AG10803 (cell line): ENCODE measurements at regions not wholly inside any gene's neighbourhood (a gene's known extent, or its start where the extent isn't known, plus 50 kb on each side); places are given as distances from the start of the nearest gene placed in this dataset.
A peak's percentile ranks its signal among the peaks of the same experiment; 100 is the strongest.
"Not testable (repeated sequence)": the region's sequence is repeated elsewhere in the genome, so short reads cannot be mapped to it uniquely, and the experiment has no call there.

Experiments
- DNase-seq: peaks from one replicate; pipeline ENCODE4 v3.0.0; 2010; ENCODE audit warnings: low read depth
- H3K4me3 ChIP-seq: 2 replicates; pipeline ENCODE4 v1.5.1; 2011; ENCODE audit warnings: mild to moderate bottlenecking, low read length, control low read depth
- CTCF ChIP-seq: conservative IDR thresholded peaks from 2 replicates; pipeline ENCODE4 v1.5.1; 2011; ENCODE audit warnings: mild to moderate bottlenecking, low read length, control low read depth, inconsistent platforms

- no peak for DNase-seq
- H3K4me3 ChIP-seq: no peak overlapping the region
- TF ChIP-seq CTCF: no peak
These were observed 219.2 kb upstream of the RAI14 start for GRCh38 chr5:34436761-34437501.

GRCh38 chr5:34439601-34440000, 216.5 kb upstream of the RAI14 start:
- no peak for DNase-seq
- no peak for TF ChIP-seq CTCF
- H3K4me3 ChIP-seq: no peak overlapping the region

- DNase-seq, H3K4me3 ChIP-seq: not testable (repeated sequence)
These were observed 214.4 kb upstream of the RAI14 start for GRCh38 chr5:34441767-34442166.

GRCh38 chr5:34447424-34447823, 208.7 kb upstream of the RAI14 start:
- no peak for TF ChIP-seq CTCF
- H3K4me3 ChIP-seq: no peak overlapping the region
- no peak for DNase-seq

- TF ChIP-seq CTCF: no peak
- DNase-seq: no peak
- no peak overlapping the region for H3K4me3 ChIP-seq
These were observed 206.5 kb upstream of the RAI14 start for GRCh38 chr5:34449639-34450038.

GRCh38 chr5:34450338-34450737, 205.8 kb upstream of the RAI14 start:
- H3K4me3 ChIP-seq: no peak overlapping the region
- TF ChIP-seq CTCF: no peak
- DNase-seq: no peak

- no peak overlapping the region for H3K4me3 ChIP-seq
- DNase-seq: peak; percentile 15
- peak; percentile 48 for TF ChIP-seq CTCF
These were observed 203.8 kb upstream of the RAI14 start for GRCh38 chr5:34452170-34452828.
